Stimulated activated memory B cell treated with anti-CD40 and anti-IgM and Interleukin-4, amounts not matched to agents 10 μg/mL and 1 μg/mL and 100 μg/mL, for 72 hours (primary cell): ENCODE measurements at regions not wholly inside any gene's neighbourhood (a gene's known extent, or its start where the extent isn't known, plus 50 kb on each side); places are given as distances from the start of the nearest gene placed in this dataset.
"Not testable (repeated sequence)": the region's sequence is repeated elsewhere in the genome, so short reads cannot be mapped to it uniquely, and the experiment has no call there.

ENCODE experiments used
- ATAC-seq: fragments of 150-1000 bp; cut with Tn5 transposase; 2 replicates; pipeline ENCODE4 v1.10.0; 2021
- H3K27ac Mint-ChIP-seq: one replicate; pipeline ENCODE4 v1.8.0; 2022; ENCODE audit warnings: mild to moderate bottlenecking, mixed read lengths
- H3K27me3 Mint-ChIP-seq: one replicate; pipeline ENCODE4 v1.8.0; 2022; ENCODE audit warnings: mixed read lengths
- H3K36me3 Mint-ChIP-seq: one replicate; pipeline ENCODE4 v1.8.0; 2022; ENCODE audit warnings: mixed read lengths
- H3K4me1 Mint-ChIP-seq: one replicate; pipeline ENCODE4 v1.8.0; 2022; ENCODE audit warnings: mixed read lengths
- H3K4me3 Mint-ChIP-seq: one replicate; pipeline ENCODE4 v1.8.0; 2022; ENCODE audit warnings: mild to moderate bottlenecking, moderate library complexity, mixed read lengths
- H3K9me3 Mint-ChIP-seq: one replicate; pipeline ENCODE4 v1.8.0; 2022; ENCODE audit warnings: mixed read lengths

DNA sequence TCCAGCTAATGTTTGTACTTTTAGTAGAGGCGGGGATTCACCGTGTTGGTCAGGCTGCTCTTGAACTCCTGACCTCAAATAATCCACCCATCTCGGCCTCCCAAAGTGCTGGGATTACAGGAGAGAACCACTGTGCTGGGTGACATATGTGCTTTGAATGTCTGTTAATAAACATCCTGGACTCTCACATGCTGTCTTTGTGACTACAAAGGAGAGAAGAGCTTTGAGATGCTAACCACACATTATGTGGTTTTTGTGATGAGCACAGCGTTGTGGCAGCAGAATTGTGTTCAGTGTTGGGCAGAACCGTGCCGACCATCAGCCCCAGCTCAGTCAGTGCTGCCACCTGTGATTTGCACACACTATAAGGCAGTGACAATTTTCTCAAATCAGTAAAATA lies 500.1 kb upstream of the KLF6 start:
- ATAC-seq: no peak
- no peak overlapping the region for H3K4me3 Mint-ChIP-seq
- H3K9me3 Mint-ChIP-seq: no peaks in the 10 kb centered on the region
- no peak overlapping the region for H3K27ac Mint-ChIP-seq
- no peaks in the 10 kb centered on the region for H3K27me3 Mint-ChIP-seq
- no peaks in the 10 kb centered on the region for H3K36me3 Mint-ChIP-seq
- no peaks in the 10 kb centered on the region for H3K4me1 Mint-ChIP-seq

DNA sequence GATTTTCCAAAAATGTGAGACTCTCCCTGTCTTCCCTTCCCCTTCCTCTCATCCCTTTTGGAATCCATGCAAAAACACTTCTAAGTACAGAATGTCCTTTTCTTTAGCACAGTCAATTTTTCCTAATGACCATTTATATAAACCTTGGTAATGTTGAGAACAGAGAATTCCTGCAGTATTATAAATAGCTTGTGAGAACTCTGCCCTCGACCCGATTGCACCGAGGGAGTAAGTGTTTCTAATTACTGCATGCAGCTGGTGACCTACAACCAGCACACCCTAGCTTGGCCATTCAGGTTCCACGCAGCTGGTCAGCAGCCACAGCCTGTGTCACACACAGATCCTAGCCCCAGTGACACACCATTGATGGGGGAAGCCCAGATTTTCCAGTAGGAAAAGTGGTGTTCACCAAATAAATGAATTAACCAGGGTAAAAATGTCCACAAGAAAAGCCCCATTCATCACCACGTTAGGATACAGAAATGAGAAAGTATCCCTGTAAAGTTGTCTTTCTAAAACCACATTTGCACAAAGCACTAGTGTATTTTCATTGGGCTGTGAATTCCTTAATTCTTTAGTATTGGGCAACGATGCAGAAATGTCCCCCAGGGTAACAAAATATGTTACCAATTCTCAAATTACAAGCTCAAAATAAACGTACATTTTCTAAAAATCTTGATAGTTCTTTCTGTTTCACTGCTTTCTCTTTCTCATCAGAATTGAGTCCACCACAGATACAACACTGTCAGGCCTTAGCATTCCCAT lies 499.0 kb upstream of the KLF6 start:
- H3K4me1 Mint-ChIP-seq: no peaks in the 10 kb centered on the region
- no peaks in the 10 kb centered on the region for H3K9me3 Mint-ChIP-seq
- no peaks in the 10 kb centered on the region for H3K27me3 Mint-ChIP-seq
- no peaks in the 10 kb centered on the region for H3K36me3 Mint-ChIP-seq
- H3K27ac Mint-ChIP-seq: no peak overlapping the region
- H3K4me3 Mint-ChIP-seq: no peak overlapping the region
- ATAC-seq: no peak

DNA sequence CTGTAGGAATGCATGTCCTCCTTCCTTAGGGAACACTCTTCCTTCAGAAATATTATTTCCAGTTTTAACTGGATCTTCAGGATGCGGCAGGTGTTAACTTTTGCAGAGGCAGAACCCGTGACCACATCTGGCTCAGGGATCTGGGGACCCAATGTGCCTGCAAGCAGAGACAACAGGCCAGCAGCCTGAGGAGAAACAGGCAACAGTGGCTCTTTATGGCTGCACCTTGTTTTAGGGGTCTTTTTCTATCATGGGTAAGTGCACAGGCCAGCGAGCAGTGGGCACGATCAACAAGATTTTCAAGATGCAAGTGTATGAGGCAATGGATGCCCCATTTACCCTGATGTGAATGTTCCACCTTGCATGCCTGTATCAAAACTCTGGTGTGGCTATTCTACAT lies 497.5 kb upstream of the KLF6 start:
- Mint-ChIP-seq H3K36me3 (no peaks in the 10 kb centered on the region), H3K27ac (no peak overlapping the region), H3K4me1 (no peaks in the 10 kb centered on the region), H3K4me3 (no peak overlapping the region), H3K27me3 (no peaks in the 10 kb centered on the region), H3K9me3 (no peaks in the 10 kb centered on the region)
- no peak for ATAC-seq

DNA sequence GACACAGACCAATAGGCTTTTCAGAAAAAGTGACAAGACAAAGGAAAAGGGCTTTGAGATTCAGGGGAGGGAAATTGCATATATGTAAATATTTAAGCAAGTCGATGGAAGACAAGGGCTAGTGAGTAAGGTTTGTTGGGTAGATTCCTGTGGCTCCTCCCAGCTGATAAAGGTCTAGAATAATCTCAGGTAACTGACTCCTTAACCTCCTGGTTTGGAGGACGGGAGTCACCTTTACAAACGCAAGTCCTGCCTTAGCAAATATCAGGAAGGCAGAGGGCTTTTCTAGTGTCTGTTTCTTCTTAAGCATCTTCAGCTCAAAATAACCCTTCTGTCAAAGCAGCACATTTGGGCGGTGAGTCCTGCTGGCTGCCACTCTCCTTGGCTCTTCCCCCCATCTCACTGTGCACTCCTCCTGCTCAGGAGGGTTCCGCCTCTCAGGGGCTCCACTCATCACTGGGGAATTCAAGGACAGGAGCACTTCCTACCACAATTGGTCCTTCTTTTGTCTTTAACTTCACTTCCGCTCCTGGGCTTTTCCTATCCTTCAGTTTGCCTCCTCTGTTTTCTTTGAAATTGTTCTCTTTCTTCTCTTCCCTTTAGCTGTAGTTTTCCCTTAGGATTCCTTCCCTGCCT lies 496.3 kb upstream of the KLF6 start:
- Mint-ChIP-seq H3K9me3 (no peaks in the 10 kb centered on the region), H3K27me3 (no peaks in the 10 kb centered on the region), H3K4me3 (no peak overlapping the region), H3K27ac (no peak overlapping the region), H3K4me1 (no peaks in the 10 kb centered on the region), H3K36me3 (no peaks in the 10 kb centered on the region)
- ATAC-seq: no peak

DNA sequence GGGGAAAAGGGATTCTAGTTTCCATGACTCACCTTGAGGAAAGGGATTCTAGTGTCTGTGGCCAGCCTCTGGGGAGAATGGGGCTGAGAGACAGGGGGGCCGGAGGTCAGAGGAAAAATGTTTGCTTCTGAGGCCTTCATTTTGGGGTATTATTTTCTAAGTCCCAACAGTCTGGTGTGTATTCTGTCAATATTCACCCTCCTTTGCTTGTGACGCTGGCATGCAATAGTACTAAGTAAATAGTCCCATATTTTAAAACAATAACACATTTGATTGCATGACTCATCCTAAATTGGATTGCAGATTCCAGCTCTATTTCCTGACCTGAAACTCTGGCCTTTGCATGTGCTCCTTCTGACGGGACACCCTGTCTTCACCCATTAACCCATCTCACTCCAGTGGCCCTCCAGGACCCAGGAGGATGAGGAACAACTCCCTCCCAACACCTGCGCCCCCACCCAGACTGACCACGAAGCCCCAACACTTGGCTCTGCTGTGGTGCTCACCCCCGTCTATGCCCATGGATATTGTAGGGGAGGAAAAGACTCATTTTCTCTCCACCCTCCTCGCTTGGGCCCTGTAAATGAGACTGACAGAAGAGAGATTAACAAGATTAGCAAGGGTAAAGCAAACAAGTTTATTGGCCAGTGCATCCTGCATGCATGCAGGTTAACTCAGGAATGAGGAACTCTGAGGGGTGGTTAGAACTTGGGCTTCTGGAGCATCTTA lies 495.6 kb upstream of the KLF6 start:
- Mint-ChIP-seq H3K4me1 (no peaks in the 10 kb centered on the region), H3K4me3 (no peak overlapping the region), H3K27ac (no peak overlapping the region), H3K9me3 (no peaks in the 10 kb centered on the region), H3K27me3 (no peaks in the 10 kb centered on the region), H3K36me3 (no peaks in the 10 kb centered on the region)
- no peak for ATAC-seq

DNA sequence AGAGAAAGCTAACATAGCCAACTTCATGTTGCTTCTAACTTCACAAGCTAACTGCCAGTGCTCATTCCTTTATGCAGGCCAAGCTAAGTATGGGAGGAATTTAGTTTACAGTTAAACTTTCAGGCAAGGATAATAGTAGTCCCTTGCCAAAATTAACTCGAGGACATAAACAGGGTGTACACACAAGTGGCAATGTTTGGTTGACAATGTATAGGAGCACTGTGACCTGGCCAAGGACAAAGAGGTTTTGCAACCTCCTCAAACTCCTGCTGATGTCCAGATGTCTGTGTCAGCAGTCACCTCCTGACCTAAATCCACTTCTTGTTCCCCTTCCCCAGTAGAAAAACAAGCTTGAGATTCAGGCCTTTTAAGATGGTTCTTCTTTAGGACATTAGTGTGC lies 494.6 kb upstream of the KLF6 start:
- Mint-ChIP-seq H3K4me3 (no peak overlapping the region), H3K27me3 (no peaks in the 10 kb centered on the region), H3K4me1 (no peaks in the 10 kb centered on the region), H3K36me3 (no peaks in the 10 kb centered on the region), H3K27ac (no peak overlapping the region), H3K9me3 (no peaks in the 10 kb centered on the region)
- ATAC-seq: no peak

DNA sequence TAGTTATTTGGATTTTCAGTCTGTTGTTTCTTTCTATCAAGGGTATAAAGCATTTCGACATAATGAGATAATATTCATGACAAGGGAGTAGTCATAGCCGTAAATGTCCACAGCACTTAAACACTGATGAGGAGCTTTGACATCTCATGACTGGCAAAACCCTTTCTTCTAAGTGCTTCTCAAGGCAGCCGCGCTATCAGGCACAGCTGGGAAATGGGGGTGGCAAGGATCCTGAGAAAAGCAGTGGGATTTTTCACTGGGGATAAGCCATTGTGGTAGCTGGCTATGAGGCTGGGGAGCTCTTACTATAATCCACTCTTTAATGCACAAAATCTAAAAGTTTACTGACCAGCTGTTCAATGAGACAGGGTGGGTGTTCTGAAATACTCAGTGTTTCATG lies 493.2 kb upstream of the KLF6 start:
- Mint-ChIP-seq H3K4me3 (no peak overlapping the region), H3K27me3 (no peaks in the 10 kb centered on the region), H3K27ac (no peak overlapping the region), H3K36me3 (no peaks in the 10 kb centered on the region), H3K4me1 (no peaks in the 10 kb centered on the region), H3K9me3 (no peaks in the 10 kb centered on the region)
- no peak for ATAC-seq

DNA sequence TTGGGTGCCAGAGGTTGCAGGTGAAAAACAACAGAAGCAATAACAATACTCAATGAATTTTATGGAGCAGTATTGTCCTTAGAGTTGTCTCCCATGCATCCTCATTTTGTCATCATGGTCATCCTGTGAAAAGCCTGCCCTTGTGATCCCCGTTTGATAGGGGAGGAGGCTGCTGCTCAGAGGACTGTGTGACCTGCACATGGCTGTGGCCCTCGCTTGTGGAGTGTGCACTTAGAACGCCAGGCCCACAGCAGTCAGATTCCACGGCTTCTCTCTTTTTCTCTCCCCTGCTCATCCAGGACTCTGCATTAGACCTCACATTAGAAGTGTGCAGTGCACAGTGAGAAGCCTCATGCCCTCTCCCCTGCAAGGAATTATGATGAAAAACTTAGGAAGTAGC lies 491.1 kb upstream of the KLF6 start:
- H3K4me1 Mint-ChIP-seq: peaks cover 2% of the 10 kb centered on the region
- no peaks in the 10 kb centered on the region for H3K9me3 Mint-ChIP-seq
- H3K27me3 Mint-ChIP-seq: peaks cover 3% of the 10 kb centered on the region
- H3K27ac Mint-ChIP-seq: no peak overlapping the region
- H3K4me3 Mint-ChIP-seq: no peak overlapping the region
- ATAC-seq: no peak
- no peaks in the 10 kb centered on the region for H3K36me3 Mint-ChIP-seq

DNA sequence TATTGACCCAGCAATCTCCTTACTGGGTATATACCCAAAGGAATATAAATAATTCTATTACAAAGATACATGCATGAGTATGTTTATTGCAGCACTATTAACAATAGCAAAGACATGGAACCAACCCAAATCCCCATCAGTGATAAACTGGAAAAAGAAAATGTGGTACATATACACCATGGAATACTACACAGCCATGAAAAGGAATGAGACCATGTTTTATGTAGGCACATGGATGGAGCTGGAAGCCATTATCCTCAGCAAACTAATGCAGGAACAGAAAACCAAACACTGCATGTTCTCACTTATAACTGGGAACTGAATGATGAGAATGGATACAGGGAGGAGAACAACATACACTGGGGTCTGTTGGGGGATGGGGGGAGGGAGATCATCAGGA lies 489.7 kb upstream of the KLF6 start:
- H3K4me1 Mint-ChIP-seq, ATAC-seq, H3K36me3 Mint-ChIP-seq, H3K27ac Mint-ChIP-seq, H3K9me3 Mint-ChIP-seq, H3K4me3 Mint-ChIP-seq: not testable (repeated sequence)
- H3K27me3 Mint-ChIP-seq: peaks cover 17% of the 10 kb centered on the region

DNA sequence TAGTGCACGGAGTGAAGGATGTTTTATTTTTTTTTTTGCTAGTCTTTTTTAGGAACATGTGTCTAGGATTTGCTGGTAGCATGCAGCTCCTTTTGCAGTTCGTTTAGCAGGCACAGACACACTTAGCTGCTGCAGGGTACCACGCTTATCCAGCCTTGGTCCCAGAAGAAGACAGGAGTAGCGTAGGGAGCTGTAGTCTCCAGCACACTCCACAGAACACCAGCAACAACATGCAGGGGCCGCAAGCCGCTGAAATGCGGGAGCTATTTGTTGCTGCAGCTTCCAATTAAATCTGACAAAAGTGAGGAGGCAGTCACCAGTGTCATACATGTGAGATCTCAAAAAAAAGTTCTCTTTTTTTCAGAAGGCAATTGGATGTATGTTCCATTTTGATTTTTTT lies 486.2 kb upstream of the KLF6 start:
- H3K4me3 Mint-ChIP-seq: no peak overlapping the region
- ATAC-seq: no peak
- peaks cover 17% of the 10 kb centered on the region for H3K27me3 Mint-ChIP-seq
- H3K36me3 Mint-ChIP-seq: no peaks in the 10 kb centered on the region
- peaks cover 3% of the 10 kb centered on the region for H3K9me3 Mint-ChIP-seq
- H3K4me1 Mint-ChIP-seq: peaks cover 10% of the 10 kb centered on the region
- no peak overlapping the region for H3K27ac Mint-ChIP-seq

DNA sequence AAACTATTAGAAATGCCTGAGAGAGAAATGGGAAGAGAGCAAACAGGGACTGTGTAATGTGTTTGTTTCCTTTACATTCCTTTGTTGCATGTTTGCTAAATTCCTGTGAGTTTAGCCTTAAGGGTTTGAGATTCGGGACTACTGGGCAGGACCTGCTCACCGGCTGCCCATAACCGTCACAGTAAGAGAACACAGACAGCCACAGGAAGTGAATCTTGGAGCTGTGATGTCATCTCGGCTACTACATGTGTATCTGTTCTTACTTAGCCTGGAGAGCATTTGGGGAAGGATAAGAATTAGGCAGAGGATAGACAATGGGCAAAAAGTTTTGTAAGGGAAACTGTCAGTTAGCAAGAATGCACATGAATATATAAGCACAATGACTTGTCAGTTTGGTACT lies 485.1 kb upstream of the KLF6 start:
- H3K27ac Mint-ChIP-seq: no peak overlapping the region

DNA sequence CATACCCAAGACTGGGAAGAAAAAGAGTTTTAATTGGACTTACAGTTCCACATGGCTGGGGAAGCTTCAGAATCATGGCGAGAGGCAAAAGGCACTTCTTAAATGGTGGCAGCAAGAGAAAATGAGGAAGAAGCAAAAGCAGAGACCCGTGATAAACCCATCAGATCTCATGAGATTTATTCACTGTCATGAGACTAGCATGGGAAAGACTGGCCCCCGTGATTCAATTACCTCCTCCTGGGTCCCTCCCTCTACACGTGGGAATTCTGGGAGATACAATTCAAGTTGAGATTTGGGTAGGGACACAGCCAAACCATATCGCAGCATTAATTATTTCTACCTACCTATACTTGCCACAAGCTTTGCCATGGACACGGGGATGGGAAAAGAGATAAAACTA lies 483.5 kb upstream of the KLF6 start:
- peaks cover 17% of the 10 kb centered on the region for H3K4me1 Mint-ChIP-seq
- not testable (repeated sequence) for H3K9me3 Mint-ChIP-seq, H3K36me3 Mint-ChIP-seq, H3K27ac Mint-ChIP-seq, H3K4me3 Mint-ChIP-seq, ATAC-seq
- peaks cover 17% of the 10 kb centered on the region for H3K27me3 Mint-ChIP-seq

More for the DNA sequence above, 485.1 kb upstream of the KLF6 start:
- H3K4me3 Mint-ChIP-seq: no peak overlapping the region
- peaks cover 17% of the 10 kb centered on the region for H3K27me3 Mint-ChIP-seq
- peaks cover 3% of the 10 kb centered on the region for H3K9me3 Mint-ChIP-seq
- peaks cover 17% of the 10 kb centered on the region for H3K4me1 Mint-ChIP-seq
- no peak for ATAC-seq
- H3K36me3 Mint-ChIP-seq: no peaks in the 10 kb centered on the region

DNA sequence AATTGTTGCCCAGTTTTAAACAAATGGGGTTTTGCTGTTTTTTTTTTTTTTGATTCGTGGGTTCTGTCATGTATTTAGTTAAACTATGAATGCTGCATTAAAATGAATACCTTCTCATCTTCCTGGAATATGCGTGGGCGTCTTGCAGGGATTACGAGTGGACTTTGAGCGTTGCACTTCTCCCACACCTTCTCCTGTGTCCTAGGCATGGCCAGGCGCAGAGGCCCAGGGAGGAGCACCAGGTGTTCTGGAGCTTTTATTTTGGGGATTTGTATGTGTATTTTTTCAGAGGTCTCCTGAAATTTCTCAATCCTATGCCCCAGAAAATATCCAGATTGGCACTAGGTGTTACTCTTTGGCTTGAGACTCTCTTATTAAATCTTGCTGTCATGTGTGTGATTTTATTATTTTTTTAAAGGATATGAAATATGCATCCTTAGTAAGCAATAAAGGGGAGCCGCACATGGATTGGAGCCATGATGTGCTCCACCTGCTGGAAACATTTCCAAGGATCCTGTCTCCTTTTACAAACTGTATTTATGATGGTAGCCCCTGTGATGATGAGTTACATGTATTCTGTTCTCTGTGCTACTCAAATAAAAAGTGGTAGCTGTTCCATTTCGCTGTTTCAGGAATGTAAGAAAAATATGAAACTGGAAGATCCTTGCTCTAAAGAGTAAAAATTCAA lies 482.2 kb upstream of the KLF6 start:
- Mint-ChIP-seq H3K27ac (no peak overlapping the region), H3K9me3 (peaks cover 3% of the 10 kb centered on the region), H3K36me3 (no peaks in the 10 kb centered on the region), H3K4me3 (no peak overlapping the region), H3K4me1 (peaks cover 17% of the 10 kb centered on the region), H3K27me3 (peaks cover 17% of the 10 kb centered on the region)
- ATAC-seq: no peak

DNA sequence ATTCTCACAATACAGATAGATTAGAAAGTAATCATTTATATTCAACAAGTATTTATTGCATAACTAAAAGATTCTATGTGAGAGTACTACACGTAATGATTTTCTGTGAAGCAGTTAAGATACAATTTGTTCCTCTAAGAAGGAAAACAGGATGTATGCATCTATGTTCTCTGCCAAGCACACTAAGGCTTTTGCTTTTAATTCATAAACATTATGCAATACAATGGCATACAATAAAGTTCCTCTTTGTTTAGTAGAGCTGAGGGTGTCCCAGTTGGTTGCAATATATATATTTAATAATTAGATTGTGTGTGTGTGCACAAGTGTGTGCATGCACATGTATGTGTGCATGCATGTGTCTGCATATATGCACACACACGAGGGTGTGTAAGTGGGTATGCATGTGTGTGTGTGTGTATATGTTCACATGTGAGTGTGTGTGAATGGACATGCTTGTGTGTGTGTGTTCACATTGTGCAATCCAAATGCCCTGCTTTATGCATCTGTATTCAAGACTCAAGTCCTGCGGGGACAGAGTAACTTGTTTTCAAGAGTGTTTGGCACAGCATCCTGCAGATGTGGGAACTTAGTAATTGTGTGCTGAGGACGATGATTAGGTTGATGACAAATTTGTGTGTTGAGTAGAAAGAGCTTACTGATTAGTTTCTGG lies 481.5 kb upstream of the KLF6 start:
- peaks cover 22% of the 10 kb centered on the region for H3K4me1 Mint-ChIP-seq
- no peak for ATAC-seq
- peaks cover 3% of the 10 kb centered on the region for H3K9me3 Mint-ChIP-seq
- H3K27me3 Mint-ChIP-seq: peaks cover 17% of the 10 kb centered on the region
- H3K27ac Mint-ChIP-seq: no peak overlapping the region
- no peak overlapping the region for H3K4me3 Mint-ChIP-seq
- H3K36me3 Mint-ChIP-seq: no peaks in the 10 kb centered on the region

DNA sequence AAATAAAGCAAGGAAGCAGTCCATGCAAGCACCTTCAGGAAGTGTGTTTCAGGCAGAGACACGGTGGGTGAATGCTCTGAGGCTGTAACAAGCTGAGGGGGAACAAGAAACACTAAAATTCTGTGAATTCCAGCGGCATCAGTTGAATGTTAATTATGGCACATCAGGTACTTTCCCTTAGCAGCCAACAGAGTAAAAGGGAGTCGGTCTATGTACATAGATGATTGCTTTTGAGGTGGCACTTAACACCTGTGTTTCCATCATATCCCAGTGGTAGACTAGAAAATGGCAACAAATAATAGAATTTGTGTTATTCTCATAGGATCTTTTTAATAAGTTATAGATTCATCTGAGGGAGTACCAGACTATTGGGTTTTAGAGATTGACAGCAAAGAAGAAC lies 481.0 kb upstream of the KLF6 start:
- H3K27ac Mint-ChIP-seq: no peak overlapping the region
- peaks cover 20% of the 10 kb centered on the region for H3K4me1 Mint-ChIP-seq
- no peaks in the 10 kb centered on the region for H3K36me3 Mint-ChIP-seq
- peaks cover 3% of the 10 kb centered on the region for H3K9me3 Mint-ChIP-seq
- H3K4me3 Mint-ChIP-seq: no peak overlapping the region
- ATAC-seq: no peak
- H3K27me3 Mint-ChIP-seq: peaks cover 12% of the 10 kb centered on the region
